ENCODE measurements at regions not wholly inside any gene's neighbourhood (a gene's known extent, or its start where the extent isn't known, plus 50 kb on each side); places are given as distances from the start of the nearest gene placed in this dataset.

GRCh38 chr16:47916266-47916665, 239.5 kb downstream of the ABCC12 start:
- DNase-seq: no peak
- H2AK5ac ChIP-seq (ENCODE audit: low read length): no peak overlapping the region

GRCh38 chr16:47907109-47907508, 248.7 kb downstream of the ABCC12 start:
- Histone ChIP-seq H2BK120ac (ENCODE audit: insufficient read depth, low read length, poor library complexity) (no peak overlapping the region), H4K12ac (ENCODE audit: low read depth, low read length) (no peak overlapping the region), H4K91ac (ENCODE audit: low read depth, low read length) (no peak overlapping the region), H3K27ac (ENCODE audit: low read depth, low read length) (no peak overlapping the region), H3K4ac (ENCODE audit: low read depth, low read length) (no peak overlapping the region), H2BK12ac (ENCODE audit: low read length) (no peak overlapping the region), H2AK5ac (ENCODE audit: low read length) (no peak overlapping the region), H3K4me1 (ENCODE audit: control insufficient read depth in 1 of 2, insufficient read depth in 2 of 2, low read length in 2 of 2) (peaks cover 9 to 19% of the 10 kb centered on the region in 2 experiments), H3K36me3 (ENCODE audit: control insufficient read depth in 1 of 2, insufficient read depth in 2 of 2, low read length in 2 of 2) (no peaks in the 10 kb centered on the region), H3K9me3 (ENCODE audit: insufficient read depth, low read depth, low read length) (peaks cover 5% of the 10 kb centered on the region), H3K14ac (ENCODE audit: low read length) (no peak overlapping the region), H3K79me1 (ENCODE audit: low read length) (no peaks in the 10 kb centered on the region), H3K27me3 (ENCODE audit: insufficient read depth, low read length) (no peaks in the 10 kb centered on the region), H3K4me2 (ENCODE audit: low read length) (no peak overlapping the region), H2BK5ac (ENCODE audit: low read depth, low read length, poor library complexity) (no peak overlapping the region), H3K23ac (ENCODE audit: low read length) (no peak overlapping the region), H3K79me2 (ENCODE audit: control insufficient read depth, insufficient read depth, low read length, poor library complexity) (no peaks in the 10 kb centered on the region), H3K4me3 (ENCODE audit: low read depth, low read length) (no peak overlapping the region), H2AFZ (ENCODE audit: insufficient read depth, low read length, poor library complexity) (no peak overlapping the region), H3K18ac (ENCODE audit: low read length) (no peak overlapping the region), H3K9ac (ENCODE audit: low read length) (no peak overlapping the region), H4K8ac (ENCODE audit: low read depth, low read length) (no peak overlapping the region)
- no CpG with 5 or more reads among the region's 13 CpGs for WGBS (ENCODE audit: extremely low coverage, insufficient coverage, insufficient read length)
- DNase-seq: no peak

More at GRCh38 chr16:47916266-47916665, 239.5 kb downstream of the ABCC12 start:
- H3K4ac ChIP-seq (ENCODE audit: low read depth, low read length): no peak overlapping the region
- no peak overlapping the region for H4K8ac ChIP-seq (ENCODE audit: low read depth, low read length)
- no peaks in the 10 kb centered on the region for H3K4me1 ChIP-seq (ENCODE audit: control insufficient read depth in 1 of 2, insufficient read depth in 2 of 2, low read length in 2 of 2)
- WGBS (ENCODE audit: extremely low coverage, insufficient coverage, insufficient read length): no CpG with 5 or more reads among the region's 2 CpGs
- no peak overlapping the region for H4K91ac ChIP-seq (ENCODE audit: low read depth, low read length)
- H3K79me2 ChIP-seq (ENCODE audit: control insufficient read depth, insufficient read depth, low read length, poor library complexity): no peaks in the 10 kb centered on the region
- no peak overlapping the region for H3K14ac ChIP-seq (ENCODE audit: low read length)
- H3K79me1 ChIP-seq (ENCODE audit: low read length): no peaks in the 10 kb centered on the region
- no peak overlapping the region for H3K9ac ChIP-seq (ENCODE audit: low read length)
- no peak overlapping the region for H2BK12ac ChIP-seq (ENCODE audit: low read length)
- no peak overlapping the region for H4K12ac ChIP-seq (ENCODE audit: low read depth, low read length)
- no peak overlapping the region for H3K27ac ChIP-seq (ENCODE audit: low read depth, low read length)
- H3K23ac ChIP-seq (ENCODE audit: low read length): no peak overlapping the region
- H2BK5ac ChIP-seq (ENCODE audit: low read depth, low read length, poor library complexity): no peak overlapping the region
- no peak overlapping the region for H2BK120ac ChIP-seq (ENCODE audit: insufficient read depth, low read length, poor library complexity)
- H3K27me3 ChIP-seq (ENCODE audit: insufficient read depth, low read length): no peaks in the 10 kb centered on the region
- H3K9me3 ChIP-seq (ENCODE audit: insufficient read depth, low read depth, low read length): no peaks in the 10 kb centered on the region
- H3K4me3 ChIP-seq (ENCODE audit: low read depth, low read length): no peak overlapping the region
- H3K4me2 ChIP-seq (ENCODE audit: low read length): no peak overlapping the region
- H3K18ac ChIP-seq (ENCODE audit: low read length): no peak overlapping the region
- H2AFZ ChIP-seq (ENCODE audit: insufficient read depth, low read length, poor library complexity): no peak overlapping the region
- H3K36me3 ChIP-seq (ENCODE audit: control insufficient read depth in 1 of 2, insufficient read depth in 2 of 2, low read length in 2 of 2): no peaks in the 10 kb centered on the region

GRCh38 chr16:47905771-47906170, 250.0 kb downstream of the ABCC12 start:
- WGBS (ENCODE audit: extremely low coverage, insufficient coverage, insufficient read length): no CpG with 5 or more reads among the region's 3 CpGs
- H4K8ac ChIP-seq (ENCODE audit: low read depth, low read length): no peak overlapping the region
- no peak overlapping the region for H4K91ac ChIP-seq (ENCODE audit: low read depth, low read length)
- peaks cover 9 to 19% of the 10 kb centered on the region in 2 experiments for H3K4me1 ChIP-seq (ENCODE audit: control insufficient read depth in 1 of 2, insufficient read depth in 2 of 2, low read length in 2 of 2)
- no peaks in the 10 kb centered on the region for H3K36me3 ChIP-seq (ENCODE audit: control insufficient read depth in 1 of 2, insufficient read depth in 2 of 2, low read length in 2 of 2)
- no peak overlapping the region for H3K4me3 ChIP-seq (ENCODE audit: low read depth, low read length)
- no peak overlapping the region for H3K4ac ChIP-seq (ENCODE audit: low read depth, low read length)
- H3K27ac ChIP-seq (ENCODE audit: low read depth, low read length): peak overlapping the region; percentile 47
- H4K12ac ChIP-seq (ENCODE audit: low read depth, low read length): no peak overlapping the region
- no peaks in the 10 kb centered on the region for H3K79me2 ChIP-seq (ENCODE audit: control insufficient read depth, insufficient read depth, low read length, poor library complexity)
- no peak overlapping the region for H3K9ac ChIP-seq (ENCODE audit: low read length)
- H2BK120ac ChIP-seq (ENCODE audit: insufficient read depth, low read length, poor library complexity): no peak overlapping the region
- no peaks in the 10 kb centered on the region for H3K27me3 ChIP-seq (ENCODE audit: insufficient read depth, low read length)
- no peak overlapping the region for H2AFZ ChIP-seq (ENCODE audit: insufficient read depth, low read length, poor library complexity)
- H3K23ac ChIP-seq (ENCODE audit: low read length): no peak overlapping the region
- no peak overlapping the region for H3K18ac ChIP-seq (ENCODE audit: low read length)
- H3K9me3 ChIP-seq (ENCODE audit: insufficient read depth, low read depth, low read length): peaks cover 5% of the 10 kb centered on the region
- H3K4me2 ChIP-seq (ENCODE audit: low read length): no peak overlapping the region
- H3K14ac ChIP-seq (ENCODE audit: low read length): no peak overlapping the region
- H3K79me1 ChIP-seq (ENCODE audit: low read length): no peaks in the 10 kb centered on the region
- no peak overlapping the region for H2AK5ac ChIP-seq (ENCODE audit: low read length)
- DNase-seq: peak; percentile 91 to 94
- no peak overlapping the region for H2BK5ac ChIP-seq (ENCODE audit: low read depth, low read length, poor library complexity)
- no peak overlapping the region for H2BK12ac ChIP-seq (ENCODE audit: low read length)

GRCh38 chr16:47904691-47905090, 251.1 kb downstream of the ABCC12 start:
- Histone ChIP-seq H3K79me2 (ENCODE audit: control insufficient read depth, insufficient read depth, low read length, poor library complexity) (no peaks in the 10 kb centered on the region), H3K9me3 (ENCODE audit: insufficient read depth, low read depth, low read length) (no peaks in the 10 kb centered on the region), H3K4me2 (ENCODE audit: low read length) (no peak overlapping the region), H2AK5ac (ENCODE audit: low read length) (no peak overlapping the region), H2BK12ac (ENCODE audit: low read length) (no peak overlapping the region), H2BK120ac (ENCODE audit: insufficient read depth, low read length, poor library complexity) (no peak overlapping the region), H3K79me1 (ENCODE audit: low read length) (no peaks in the 10 kb centered on the region), H3K14ac (ENCODE audit: low read length) (no peak overlapping the region), H3K4ac (ENCODE audit: low read depth, low read length) (no peak overlapping the region), H2BK5ac (ENCODE audit: low read depth, low read length, poor library complexity) (no peak overlapping the region), H3K27me3 (ENCODE audit: insufficient read depth, low read length) (no peaks in the 10 kb centered on the region), H3K23ac (ENCODE audit: low read length) (no peak overlapping the region), H3K4me3 (ENCODE audit: low read depth, low read length) (no peak overlapping the region), H2AFZ (ENCODE audit: insufficient read depth, low read length, poor library complexity) (no peak overlapping the region), H4K12ac (ENCODE audit: low read depth, low read length) (no peak overlapping the region), H4K8ac (ENCODE audit: low read depth, low read length) (no peak overlapping the region), H3K36me3 (ENCODE audit: control insufficient read depth in 1 of 2, insufficient read depth in 2 of 2, low read length in 2 of 2) (no peaks in the 10 kb centered on the region), H4K91ac (ENCODE audit: low read depth, low read length) (no peak overlapping the region), H3K9ac (ENCODE audit: low read length) (no peak overlapping the region), H3K27ac (ENCODE audit: low read depth, low read length) (peak overlapping the region; percentile 47), H3K18ac (ENCODE audit: low read length) (no peak overlapping the region), H3K4me1 (ENCODE audit: control insufficient read depth in 1 of 2, insufficient read depth in 2 of 2, low read length in 2 of 2) (peaks cover 9 to 19% of the 10 kb centered on the region in 2 experiments)
- no CpG with 5 or more reads among the region's 6 CpGs for WGBS (ENCODE audit: extremely low coverage, insufficient coverage, insufficient read length)
- DNase-seq: peak; percentile 92 to 94

All from trophoblast cell (in vitro differentiated cells and primary cell).